ENCODE measurements at regions not wholly inside any gene's neighbourhood (a gene's known extent, or its start where the extent isn't known, plus 50 kb on each side); places are given as distances from the start of the nearest gene placed in this dataset.

DNA sequence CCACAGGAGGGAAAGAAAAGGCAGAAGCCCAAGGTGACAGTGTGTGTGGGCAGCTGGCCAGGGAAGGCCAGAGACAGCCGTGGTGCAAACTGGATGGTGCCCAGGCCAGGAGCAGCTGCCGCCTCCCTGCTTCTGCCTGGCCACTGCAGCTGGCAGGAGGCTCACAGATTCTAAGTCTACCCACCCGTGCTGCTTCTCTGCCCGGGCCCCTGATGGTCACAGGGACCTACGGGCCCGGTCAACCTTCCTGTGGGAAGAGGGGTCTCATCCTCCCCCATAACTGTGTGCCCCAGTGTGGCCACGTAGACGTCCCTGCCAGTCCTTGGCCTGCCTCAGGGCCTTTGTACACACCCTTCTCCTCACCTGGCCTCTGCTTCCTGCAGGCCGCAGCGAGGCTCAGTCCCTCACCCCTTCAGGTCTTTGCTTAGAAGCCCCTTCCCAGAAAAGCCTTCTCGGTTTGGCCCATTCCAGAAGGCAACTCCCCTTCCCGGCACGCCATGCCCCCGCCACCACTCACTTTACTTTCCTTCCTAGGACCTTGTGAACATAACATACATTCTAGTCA is 192.6 kb upstream of the AJAP1 start:
- TF ChIP-seq, protein P1, sequence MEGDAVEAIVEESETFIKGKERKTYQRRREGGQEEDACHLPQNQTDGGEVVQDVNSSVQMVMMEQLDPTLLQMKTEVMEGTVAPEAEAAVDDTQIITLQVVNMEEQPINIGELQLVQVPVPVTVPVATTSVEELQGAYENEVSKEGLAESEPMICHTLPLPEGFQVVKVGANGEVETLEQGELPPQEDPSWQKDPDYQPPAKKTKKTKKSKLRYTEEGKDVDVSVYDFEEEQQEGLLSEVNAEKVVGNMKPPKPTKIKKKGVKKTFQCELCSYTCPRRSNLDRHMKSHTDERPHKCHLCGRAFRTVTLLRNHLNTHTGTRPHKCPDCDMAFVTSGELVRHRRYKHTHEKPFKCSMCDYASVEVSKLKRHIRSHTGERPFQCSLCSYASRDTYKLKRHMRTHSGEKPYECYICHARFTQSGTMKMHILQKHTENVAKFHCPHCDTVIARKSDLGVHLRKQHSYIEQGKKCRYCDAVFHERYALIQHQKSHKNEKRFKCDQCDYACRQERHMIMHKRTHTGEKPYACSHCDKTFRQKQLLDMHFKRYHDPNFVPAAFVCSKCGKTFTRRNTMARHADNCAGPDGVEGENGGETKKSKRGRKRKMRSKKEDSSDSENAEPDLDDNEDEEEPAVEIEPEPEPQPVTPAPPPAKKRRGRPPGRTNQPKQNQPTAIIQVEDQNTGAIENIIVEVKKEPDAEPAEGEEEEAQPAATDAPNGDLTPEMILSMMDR (IDR thresholded peaks at IDR 0.05; ENCODE audit: extremely low read depth in 1 of 2, insufficient read depth in 1 of 2, low read depth in 1 of 2, low read length in 2 of 2), result no peak
- TF ChIP-seq JUN (IDR thresholded peaks at IDR 0.05; ENCODE audit: borderline replicate concordance, insufficient read depth, insufficient read length, low read depth) (no peak), POLR2AphosphoS5 (IDR thresholded peaks at IDR 0.05; ENCODE audit: insufficient read depth, low read depth, low read length) (no peak), EZH2 (IDR thresholded peaks at IDR 0.05; ENCODE audit: borderline replicate concordance, low read depth, low read length, severe bottlenecking) (no peak), POLR2A (IDR thresholded peaks at IDR 0.05; ENCODE audit: low read depth, low read length) (no peak), GATA2 (IDR thresholded peaks at IDR 0.05; ENCODE audit: insufficient read depth, insufficient read length, low read depth, low read length) (no peak)
